Endodermal cell (in vitro differentiated cells): ENCODE measurements at regions not wholly inside any gene's neighbourhood (a gene's known extent, or its start where the extent isn't known, plus 50 kb on each side); places are given as distances from the start of the nearest gene placed in this dataset.

Experiments
- DNase-seq: peaks from one replicate; pipeline ENCODE4 v3.0.0-alpha.2; 2017
- H3K27ac ChIP-seq: 2 replicates; pipeline ENCODE4 v1.5.1; 2013; ENCODE audit warnings: mild to moderate bottlenecking, low read depth, low read length, moderate library complexity
- H3K27me3 ChIP-seq: 2 replicates; pipeline ENCODE4 v1.6.1; 2013; ENCODE audit warnings: mild to moderate bottlenecking, low read length, moderate library complexity; ENCODE audit not compliant: insufficient read depth, control insufficient read depth, poor library complexity, severe bottlenecking
- H3K36me3 ChIP-seq: 2 replicates; pipeline ENCODE4 v1.7.0; 2013; ENCODE audit warnings: mild to moderate bottlenecking, low read length, moderate library complexity; ENCODE audit not compliant: control insufficient read depth, insufficient read depth
- H3K4me1 ChIP-seq: one replicate; pipeline ENCODE4 v1.7.0; 2013; ENCODE audit warnings: low read length; ENCODE audit not compliant: control insufficient read depth, insufficient read depth
- H3K4me3 ChIP-seq: 2 replicates; pipeline ENCODE4 v1.5.1; 2013; ENCODE audit warnings: mild to moderate bottlenecking, low read length, moderate library complexity
- H3K9ac ChIP-seq: 2 replicates; pipeline ENCODE4 v1.6.1; 2013; ENCODE audit warnings: mild to moderate bottlenecking, low read length, moderate library complexity; ENCODE audit not compliant: poor library complexity, severe bottlenecking; ENCODE audit errors: extremely low read depth
- H3K9me3 ChIP-seq: 2 replicates; pipeline ENCODE4 v1.6.1; 2013; ENCODE audit warnings: mild to moderate bottlenecking, low read length, moderate library complexity; ENCODE audit not compliant: control insufficient read depth
- H3K27ac Mint-ChIP-seq: 2 replicates; pipeline ENCODE4 v1.8.0; 2020; ENCODE audit warnings: mixed read lengths
- H3K27me3 Mint-ChIP-seq: 2 replicates; pipeline ENCODE4 v1.8.0; 2021; ENCODE audit warnings: mild to moderate bottlenecking, mixed read lengths; ENCODE audit not compliant: insufficient read depth
- H3K36me3 Mint-ChIP-seq: 2 replicates; pipeline ENCODE4 v1.8.0; 2020; ENCODE audit warnings: low read depth, mixed read lengths
- H3K4me1 Mint-ChIP-seq: 2 replicates; pipeline ENCODE4 v1.8.0; 2020; ENCODE audit warnings: mixed read lengths
- H3K4me3 Mint-ChIP-seq: 2 replicates; pipeline ENCODE4 v1.8.0; 2020; ENCODE audit warnings: mild to moderate bottlenecking, moderate library complexity, mixed read lengths
- H3K9me3 Mint-ChIP-seq: 2 replicates; pipeline ENCODE4 v1.8.0; 2020; ENCODE audit warnings: mild to moderate bottlenecking, mixed read lengths
- WGBS, 2 experiments: methylation state at CpG; one replicate each; pipeline versions ENCODE4 v1.1.5 to v1.1.7; 2013; ENCODE audit warnings: missing lambda C conversion rate in 2 of 2, mixed read lengths in 1 of 2; ENCODE audit not compliant: insufficient coverage in 1 of 2, insufficient read length in 1 of 2; 5-methylcytosine and 5-hydroxymethylcytosine counted together
- TF ChIP-seq, protein P1 (sequence below): fragments of 200-600 bp; sonication (generic); conservative IDR thresholded peaks from 2 replicates; pipeline ENCODE4 v1.5.0; 2021; ENCODE audit warnings: antibody characterized with exemption, mild to moderate bottlenecking

DNA sequence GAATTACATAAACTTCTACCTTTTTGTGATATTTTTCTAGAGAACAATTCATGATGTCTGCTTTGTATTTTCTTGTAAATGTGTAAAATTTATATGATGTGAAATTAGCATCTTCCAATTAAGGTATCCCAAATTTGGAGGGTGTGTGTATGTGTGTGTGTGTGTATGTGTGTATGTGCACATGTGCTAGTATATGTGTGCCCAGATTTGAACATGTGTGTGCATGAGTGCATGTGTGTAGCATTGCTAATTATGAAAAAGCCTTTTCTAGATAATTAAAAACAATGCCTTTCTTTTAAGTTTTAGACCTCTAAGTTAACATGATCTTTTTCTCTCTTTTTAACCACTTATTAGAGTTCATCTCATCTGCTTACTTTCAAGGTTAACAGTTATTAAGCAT lies 208.0 kb upstream of the SPOPL start:
- Mint-ChIP-seq H3K36me3 (peaks cover 6% of the 10 kb centered on the region), H3K9me3 (peaks cover 2% of the 10 kb centered on the region), H3K27ac (no peak overlapping the region), H3K4me1 (peaks cover 13% of the 10 kb centered on the region), H3K27me3 (no peaks in the 10 kb centered on the region), H3K4me3 (no peak overlapping the region)
- H3K9me3 ChIP-seq = no peaks in the 10 kb centered on the region
- TF ChIP-seq, protein P1, sequence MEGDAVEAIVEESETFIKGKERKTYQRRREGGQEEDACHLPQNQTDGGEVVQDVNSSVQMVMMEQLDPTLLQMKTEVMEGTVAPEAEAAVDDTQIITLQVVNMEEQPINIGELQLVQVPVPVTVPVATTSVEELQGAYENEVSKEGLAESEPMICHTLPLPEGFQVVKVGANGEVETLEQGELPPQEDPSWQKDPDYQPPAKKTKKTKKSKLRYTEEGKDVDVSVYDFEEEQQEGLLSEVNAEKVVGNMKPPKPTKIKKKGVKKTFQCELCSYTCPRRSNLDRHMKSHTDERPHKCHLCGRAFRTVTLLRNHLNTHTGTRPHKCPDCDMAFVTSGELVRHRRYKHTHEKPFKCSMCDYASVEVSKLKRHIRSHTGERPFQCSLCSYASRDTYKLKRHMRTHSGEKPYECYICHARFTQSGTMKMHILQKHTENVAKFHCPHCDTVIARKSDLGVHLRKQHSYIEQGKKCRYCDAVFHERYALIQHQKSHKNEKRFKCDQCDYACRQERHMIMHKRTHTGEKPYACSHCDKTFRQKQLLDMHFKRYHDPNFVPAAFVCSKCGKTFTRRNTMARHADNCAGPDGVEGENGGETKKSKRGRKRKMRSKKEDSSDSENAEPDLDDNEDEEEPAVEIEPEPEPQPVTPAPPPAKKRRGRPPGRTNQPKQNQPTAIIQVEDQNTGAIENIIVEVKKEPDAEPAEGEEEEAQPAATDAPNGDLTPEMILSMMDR = no peak
- no peaks in the 10 kb centered on the region for H3K36me3 ChIP-seq
- H3K27ac ChIP-seq = no peak overlapping the region
- no peak for DNase-seq
- H3K4me1 ChIP-seq = no peaks in the 10 kb centered on the region
- H3K9ac ChIP-seq = no peak overlapping the region
- H3K4me3 ChIP-seq = no peak overlapping the region
- H3K27me3 ChIP-seq = no peaks in the 10 kb centered on the region

DNA sequence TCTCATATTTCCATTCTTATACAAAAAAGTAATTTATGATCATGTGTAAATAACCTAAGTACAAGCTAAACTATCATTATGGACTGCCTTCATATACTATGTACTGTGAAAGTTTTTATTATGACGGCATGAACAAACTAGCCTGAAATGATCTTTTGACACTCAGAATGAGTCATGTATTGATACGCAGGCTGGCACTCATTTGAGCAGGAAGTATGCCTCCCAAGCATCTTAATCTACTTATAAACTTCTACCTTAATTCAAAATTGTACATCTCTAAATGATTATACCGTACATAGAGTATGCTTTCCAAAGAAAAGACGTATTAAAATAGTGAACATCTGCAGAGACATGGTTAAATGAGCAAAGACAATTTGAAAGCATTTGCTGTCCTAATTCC lies 207.1 kb upstream of the SPOPL start:
- DNase-seq = no peak
- no peak overlapping the region for H3K4me3 ChIP-seq
- TF ChIP-seq, protein P1 = no peak
- no peaks in the 10 kb centered on the region for H3K27me3 Mint-ChIP-seq
- no peaks in the 10 kb centered on the region for H3K36me3 ChIP-seq
- 89 to 90% methylated on average over 1 to 4 of the region's 4 CpGs for WGBS, 2 experiments
- no peak overlapping the region for H3K9ac ChIP-seq
- H3K4me3 Mint-ChIP-seq = no peak overlapping the region
- H3K9me3 ChIP-seq = no peaks in the 10 kb centered on the region
- no peaks in the 10 kb centered on the region for H3K4me1 ChIP-seq
- H3K27me3 ChIP-seq = no peaks in the 10 kb centered on the region
- peaks cover 4% of the 10 kb centered on the region for H3K36me3 Mint-ChIP-seq
- H3K9me3 Mint-ChIP-seq = no peaks in the 10 kb centered on the region
- no peak overlapping the region for H3K27ac Mint-ChIP-seq
- peaks cover 13% of the 10 kb centered on the region for H3K4me1 Mint-ChIP-seq
- no peak overlapping the region for H3K27ac ChIP-seq

DNA sequence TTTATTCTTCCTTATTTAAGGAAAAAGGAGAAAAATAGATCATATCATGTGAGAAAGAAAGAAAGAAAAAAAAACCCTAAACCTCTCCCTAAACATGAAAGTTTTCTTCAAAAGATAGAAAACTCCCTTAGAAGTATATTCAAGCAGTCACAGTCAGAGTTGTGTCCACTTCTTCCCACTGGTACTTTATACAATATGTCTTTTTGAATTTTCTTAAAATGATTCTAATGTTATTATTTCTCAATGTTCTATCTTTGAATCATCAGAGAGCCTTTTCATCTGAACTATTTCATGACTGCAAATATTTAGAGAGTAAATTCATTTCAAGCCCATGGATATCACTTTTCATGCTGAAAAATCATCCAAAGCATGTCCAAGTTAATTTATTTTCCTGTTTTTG lies 205.2 kb upstream of the SPOPL start:
- no peaks in the 10 kb centered on the region for H3K27me3 ChIP-seq
- no peaks in the 10 kb centered on the region for H3K36me3 ChIP-seq
- no peak for DNase-seq
- no peaks in the 10 kb centered on the region for H3K4me1 ChIP-seq
- no peaks in the 10 kb centered on the region for H3K9me3 ChIP-seq
- H3K4me3 Mint-ChIP-seq = no peak overlapping the region
- no peaks in the 10 kb centered on the region for H3K9me3 Mint-ChIP-seq
- H3K4me1 Mint-ChIP-seq = peaks cover 8% of the 10 kb centered on the region
- H3K4me3 ChIP-seq = no peak overlapping the region
- TF ChIP-seq, protein P1 = no peak
- no peak overlapping the region for H3K9ac ChIP-seq
- no peak overlapping the region for H3K27ac ChIP-seq
- H3K27ac Mint-ChIP-seq = no peak overlapping the region
- H3K36me3 Mint-ChIP-seq = no peaks in the 10 kb centered on the region
- no peaks in the 10 kb centered on the region for H3K27me3 Mint-ChIP-seq
